HK-2 (cell line): ENCODE measurements at regions not wholly inside any gene's neighbourhood (a gene's known extent, or its start where the extent isn't known, plus 50 kb on each side); places are given as distances from the start of the nearest gene placed in this dataset.
A peak's percentile ranks its signal among the peaks of the same experiment; 100 is the strongest.

ENCODE experiments used
- DNase-seq: peaks from one replicate; pipeline ENCODE4 v3.0.0-alpha.2; 2018; ENCODE audit not compliant: unreplicated experiment

DNA sequence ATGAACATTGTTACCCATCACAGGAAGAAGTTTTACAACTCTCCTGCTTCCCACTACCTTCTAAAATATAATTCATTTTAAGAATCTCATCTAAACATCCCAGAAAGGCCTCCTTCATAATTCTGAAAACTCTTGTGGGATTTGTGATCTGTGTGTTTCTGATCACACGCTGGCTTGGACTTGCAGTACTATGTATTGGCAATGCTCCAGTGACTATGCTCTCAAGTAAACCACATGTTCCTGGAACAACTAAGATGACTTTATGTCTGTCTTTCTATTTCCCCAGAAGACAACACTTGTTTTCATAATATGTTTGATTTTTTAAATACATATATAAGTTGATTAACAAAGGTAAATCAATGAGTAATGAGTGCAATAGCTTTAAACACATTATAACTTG, 376.6 kb upstream of the NETO1 start:
- DNase-seq = no peak

DNA sequence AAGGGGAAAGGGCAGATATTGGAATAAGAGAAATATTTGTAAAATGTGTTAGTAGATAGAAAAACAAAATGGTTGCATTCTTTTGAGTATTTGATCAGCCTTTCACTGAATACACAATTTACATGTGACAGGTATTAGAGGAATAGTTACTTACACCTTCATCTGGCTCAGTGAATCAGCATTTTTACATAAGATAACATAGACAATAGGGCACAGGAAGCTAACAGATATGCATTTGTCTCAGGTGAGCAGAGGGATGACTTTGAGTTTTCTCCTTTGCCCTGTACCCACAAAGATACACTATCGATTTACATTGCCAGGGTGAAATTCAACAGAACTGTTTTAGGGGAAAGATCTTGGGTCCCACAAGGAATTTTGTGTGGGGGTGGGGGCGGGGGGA, 373.1 kb upstream of the NETO1 start:
- DNase-seq = no peak

DNA sequence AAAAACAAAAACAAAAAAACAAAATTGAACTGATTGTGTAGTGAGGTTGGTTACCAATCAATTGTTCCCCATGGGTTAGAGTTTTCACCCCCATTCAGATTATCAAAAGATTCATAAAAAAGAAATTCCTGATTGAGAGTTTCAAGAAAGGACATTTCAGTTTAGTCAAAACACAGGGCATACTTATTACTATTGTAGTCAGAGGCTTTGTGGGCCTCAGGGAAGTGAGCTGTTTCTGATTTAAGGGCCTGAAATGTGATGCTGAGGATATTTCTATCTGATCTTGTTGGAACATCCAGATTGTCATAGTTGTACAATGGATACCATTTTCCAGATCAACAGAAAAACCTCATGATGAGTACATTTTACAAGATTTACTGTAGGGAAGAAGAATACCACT, 368.1 kb upstream of the NETO1 start:
- DNase-seq = no peak

DNA sequence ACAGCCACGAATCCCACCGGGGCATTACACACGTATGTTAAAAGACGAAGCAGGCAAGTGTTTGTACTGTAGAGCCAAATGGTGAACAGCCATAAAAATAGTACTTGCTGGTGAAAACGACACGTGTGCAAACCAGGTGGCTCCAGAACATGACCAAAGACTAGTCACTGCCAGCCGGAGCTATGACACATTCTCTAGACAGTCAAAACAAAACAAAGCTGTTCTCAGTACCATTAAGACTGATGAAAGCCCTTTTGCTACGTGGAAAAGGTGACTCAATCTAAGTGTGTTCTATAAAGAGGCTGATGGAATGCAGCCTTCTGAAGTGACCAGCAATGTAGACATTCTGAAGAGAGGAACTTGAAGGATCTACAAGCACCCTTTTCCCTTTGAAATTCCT, 367.7 kb upstream of the NETO1 start:
- peak; percentile 48 for DNase-seq

DNA sequence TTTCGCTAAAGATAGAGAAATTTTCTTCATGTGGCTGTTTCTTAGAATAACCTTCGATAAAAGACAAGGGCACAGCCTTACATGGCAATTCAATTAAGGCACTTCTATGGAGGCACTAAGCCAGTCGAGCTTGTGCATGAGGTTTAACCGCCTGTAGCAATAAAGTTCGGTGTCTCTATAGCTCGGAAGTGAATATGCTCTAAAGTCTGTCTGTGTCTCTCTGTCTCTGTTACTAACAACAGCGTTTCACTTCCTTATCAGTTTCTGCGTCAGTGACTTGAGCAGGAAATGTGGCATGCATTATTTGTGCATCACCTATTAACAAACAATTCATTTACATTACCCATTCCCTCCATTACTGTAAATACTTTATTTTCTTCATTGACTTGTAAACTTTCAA, 365.1 kb upstream of the NETO1 start:
- no peak for DNase-seq

DNA sequence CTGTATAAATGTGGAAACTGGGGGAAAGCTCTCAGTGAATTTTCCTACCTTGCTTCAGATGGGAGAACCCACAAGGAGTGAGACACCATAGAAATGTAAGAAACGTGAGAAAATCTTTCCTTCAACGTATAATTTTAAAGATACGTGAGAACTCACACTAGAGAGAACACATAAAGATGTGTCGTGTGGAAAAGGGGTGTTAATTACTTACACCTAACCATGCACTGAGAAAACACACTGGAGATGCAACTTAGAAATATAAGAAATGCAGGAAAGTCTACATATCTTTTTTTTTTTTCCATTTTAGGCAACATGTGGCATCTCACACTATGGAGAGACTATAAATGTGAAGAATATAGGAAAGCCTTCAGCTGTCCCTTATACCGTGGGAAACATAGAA, 352.9 kb upstream of the NETO1 start:
- no peak for DNase-seq

DNA sequence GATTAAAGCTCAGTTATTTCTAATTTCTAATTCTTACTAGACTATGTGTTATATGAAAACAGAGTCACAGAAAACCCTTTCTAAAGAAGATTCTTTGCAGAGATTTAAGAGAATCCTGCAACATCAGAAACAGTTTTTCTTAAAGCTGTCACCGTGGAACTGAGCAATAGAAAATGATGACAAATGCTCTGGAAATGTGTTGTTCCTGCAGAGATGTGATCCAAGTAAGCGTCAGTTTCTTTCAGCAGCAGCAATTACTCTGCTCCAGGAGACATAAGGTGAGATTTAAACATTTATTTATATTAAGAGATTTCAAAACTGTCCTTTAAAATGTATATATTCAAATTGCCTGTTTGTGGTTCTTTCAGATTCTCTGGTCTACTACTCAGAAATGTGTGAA, 350.5 kb upstream of the NETO1 start:
- DNase-seq = no peak

DNA sequence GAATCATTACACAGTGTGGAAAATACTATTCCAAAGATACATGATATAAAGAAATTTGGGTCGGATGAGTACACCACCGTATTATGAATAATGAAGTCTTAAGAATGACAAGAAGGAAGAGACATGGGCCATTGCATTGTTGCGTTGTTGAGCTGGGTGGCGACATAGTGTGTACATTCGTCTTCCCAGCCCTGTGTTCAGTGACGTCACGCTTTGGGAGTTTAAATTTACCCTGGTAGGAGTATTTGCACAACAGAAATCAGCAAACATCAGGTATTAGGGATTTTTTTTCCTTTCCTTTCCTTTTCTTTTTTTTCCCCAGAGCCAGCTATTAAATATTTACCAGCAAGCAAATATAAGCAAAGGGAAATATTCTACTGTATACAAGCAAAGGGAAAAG, 347.2 kb upstream of the NETO1 start:
- no peak for DNase-seq

DNA sequence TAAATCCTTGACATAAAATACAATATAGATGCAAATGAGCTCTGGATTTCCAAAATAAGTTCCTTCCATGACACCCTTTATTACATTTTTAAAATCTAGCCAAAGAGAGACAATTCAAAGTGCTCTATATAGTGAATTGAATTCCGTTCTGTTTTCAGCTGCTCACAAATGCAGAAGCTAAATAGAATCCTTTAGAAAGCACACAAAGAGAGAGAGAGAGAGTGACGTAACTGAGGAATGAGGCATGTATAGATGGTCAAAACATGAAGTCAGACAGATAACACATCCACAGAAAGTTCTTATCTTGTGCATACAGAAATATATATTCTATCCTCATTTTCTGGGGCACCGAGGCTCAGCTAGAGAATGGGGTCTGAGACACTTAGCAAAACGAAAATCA, 344.7 kb upstream of the NETO1 start:
- DNase-seq = no peak

DNA sequence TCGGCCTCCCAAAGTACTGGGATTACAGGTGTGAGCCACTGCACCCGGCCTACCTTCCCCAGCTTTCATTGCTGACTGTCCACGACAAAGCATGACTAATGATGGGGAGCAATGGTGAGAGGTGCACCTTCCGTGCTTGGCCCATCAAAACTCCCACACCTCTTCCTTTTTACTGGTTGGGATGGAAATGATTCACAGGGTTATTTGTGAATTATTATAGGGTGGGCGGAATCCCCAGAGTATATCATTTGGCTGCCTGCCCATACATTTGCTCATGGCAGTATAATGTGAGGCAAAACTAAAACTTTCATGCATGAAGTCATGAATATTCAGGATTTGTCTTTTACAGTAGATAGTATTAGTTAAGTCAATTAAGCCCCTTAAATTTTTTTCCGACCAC, 334.2 kb upstream of the NETO1 start:
- DNase-seq = no peak

DNA sequence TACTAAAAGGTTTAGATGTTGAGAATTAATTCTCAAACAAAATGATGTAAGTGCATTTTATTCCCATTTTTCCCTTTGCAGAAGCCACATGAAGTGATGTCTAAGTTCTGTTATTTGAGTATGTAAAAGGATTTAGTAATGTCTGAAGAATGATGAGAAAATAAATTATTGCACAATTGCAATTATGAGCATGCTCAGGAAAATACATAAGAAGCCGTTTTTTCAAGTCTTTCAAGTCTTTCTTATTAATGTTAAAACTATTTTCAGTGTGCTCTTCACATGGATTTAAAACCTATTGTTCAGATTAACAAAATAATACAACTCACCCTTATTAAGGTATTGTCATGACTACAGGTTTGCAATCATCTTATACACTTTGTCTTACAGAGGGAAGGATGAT, 331.4 kb upstream of the NETO1 start:
- no peak for DNase-seq

DNA sequence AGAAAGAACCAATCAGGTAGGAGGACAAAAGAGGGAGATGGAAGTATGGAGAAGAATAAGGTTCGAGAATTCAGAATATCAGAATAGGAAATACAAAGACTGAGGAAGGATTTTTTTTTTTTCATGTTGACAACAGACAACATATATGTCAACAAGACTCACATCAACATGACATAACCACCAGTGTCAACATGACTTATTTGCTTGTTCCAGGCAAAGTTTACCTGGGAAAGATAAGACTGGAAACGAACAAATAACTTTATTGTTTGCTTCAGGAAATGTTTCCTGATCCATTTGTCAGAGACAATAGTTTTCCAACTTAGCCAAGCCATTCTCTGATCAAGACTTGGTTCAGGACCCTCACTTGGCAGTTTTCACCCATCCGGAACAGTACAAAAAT, 321.9 kb upstream of the NETO1 start:
- DNase-seq = no peak

DNA sequence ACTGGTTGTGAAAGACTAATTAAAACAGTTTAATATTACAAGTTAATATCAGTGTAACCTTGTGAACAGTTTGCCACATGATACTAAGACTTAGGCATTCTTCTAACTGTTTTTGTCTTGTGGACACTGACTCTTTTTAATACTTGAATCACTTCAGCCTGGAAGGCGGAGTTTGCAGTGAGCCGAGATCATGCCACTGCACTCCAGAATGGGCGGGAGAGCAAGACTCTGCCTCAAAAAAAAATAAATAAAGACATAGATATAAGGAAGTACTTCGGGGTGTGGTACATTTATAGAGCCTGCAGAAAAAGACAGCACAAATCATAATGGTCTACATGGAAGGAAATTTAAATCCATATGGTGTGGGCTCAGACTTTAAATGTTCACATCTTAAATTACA, 300.4 kb upstream of the NETO1 start:
- no peak for DNase-seq

DNA sequence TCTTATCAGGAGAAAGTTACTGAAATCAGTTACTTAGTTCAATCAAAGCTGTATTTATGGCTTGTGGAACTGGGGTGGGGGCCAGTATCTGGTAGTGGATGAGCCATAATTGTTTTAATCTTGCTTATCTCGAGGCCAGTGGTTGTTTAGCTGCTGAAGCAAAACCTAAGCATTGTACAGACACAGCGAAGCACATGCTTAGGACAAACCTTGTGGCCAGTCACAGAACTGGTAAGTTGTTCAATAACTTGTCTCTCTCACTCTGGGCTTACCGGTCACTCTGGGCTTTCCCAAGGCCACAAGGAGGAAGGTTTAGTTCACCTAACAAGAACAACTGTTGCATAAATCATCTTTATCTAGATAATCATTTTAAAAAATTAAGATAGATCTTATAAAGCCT, 296.6 kb upstream of the NETO1 start:
- DNase-seq = no peak

DNA sequence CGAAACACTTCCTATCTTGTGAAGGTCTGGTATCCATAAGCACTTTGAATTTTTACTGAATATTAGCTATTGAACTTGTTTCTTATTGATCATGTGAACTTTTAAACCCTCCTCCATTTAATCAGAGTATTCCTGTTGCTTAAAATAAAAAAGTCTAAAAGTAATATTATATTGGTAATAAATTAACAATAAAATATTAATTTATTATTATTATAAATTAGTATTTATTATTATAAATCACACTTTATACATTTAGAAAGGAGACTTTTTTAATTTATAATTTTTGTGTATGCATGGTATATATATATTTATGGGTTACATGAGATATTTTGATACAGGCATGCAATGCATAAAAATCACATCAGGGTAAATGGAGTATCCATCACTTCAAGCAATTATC, 295.4 kb upstream of the NETO1 start:
- no peak for DNase-seq

DNA sequence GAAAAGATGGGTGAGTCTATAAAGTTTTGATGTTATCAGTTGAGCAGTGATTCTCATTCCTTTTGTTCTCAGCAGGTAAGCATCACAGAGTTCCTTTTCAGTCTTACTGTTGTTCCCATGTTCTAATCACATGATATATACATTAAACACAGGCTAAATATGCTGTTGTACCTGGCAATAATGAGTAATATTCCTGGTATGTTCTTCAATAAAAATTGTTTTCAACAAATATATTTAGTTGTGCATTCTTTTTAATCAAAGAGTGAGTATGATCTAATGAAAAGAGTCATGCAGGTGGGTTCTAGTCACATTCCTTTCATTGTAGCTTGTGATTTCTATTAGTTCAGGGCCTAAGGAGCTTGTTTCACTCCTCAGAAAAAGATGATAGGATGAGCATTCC, 288.3 kb upstream of the NETO1 start:
- DNase-seq = no peak

DNA sequence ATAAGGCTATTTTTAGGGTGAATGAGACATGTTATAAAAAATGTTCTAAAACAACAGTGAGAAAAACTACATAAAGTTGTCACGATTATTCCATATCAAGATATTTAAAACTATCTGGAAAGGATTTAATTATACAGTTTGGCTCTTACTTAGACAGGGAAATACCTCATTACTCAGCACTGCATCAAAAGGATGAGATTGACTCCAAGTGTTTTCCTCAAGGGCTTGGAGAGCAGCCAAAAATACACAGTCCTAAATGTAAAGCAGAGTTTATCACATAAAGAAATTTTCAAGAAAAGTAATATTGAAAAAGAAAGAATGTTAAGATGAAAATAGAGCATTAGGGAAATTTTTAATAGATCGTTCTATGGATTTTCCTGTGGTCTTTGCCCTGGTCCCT, 285.5 kb upstream of the NETO1 start:
- no peak for DNase-seq

DNA sequence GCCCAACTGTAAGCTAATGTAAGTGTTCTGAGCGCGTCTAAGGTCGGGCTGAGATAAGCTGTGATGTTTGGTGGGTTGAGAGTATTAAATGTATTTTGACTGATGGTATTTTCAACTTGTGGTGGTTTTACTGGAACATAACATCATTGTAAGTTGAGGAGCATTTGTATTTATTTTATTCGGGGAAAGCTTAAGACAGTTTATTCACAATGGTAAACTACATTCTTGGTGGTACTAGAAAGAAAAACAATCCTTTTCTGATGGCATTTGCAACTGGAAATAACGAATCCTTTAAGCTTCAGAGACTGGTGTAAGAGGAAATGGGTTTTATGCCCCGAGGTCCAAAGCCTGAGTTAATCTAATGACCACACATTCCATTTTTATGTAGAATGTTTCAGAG, 283.3 kb upstream of the NETO1 start:
- DNase-seq = no peak

DNA sequence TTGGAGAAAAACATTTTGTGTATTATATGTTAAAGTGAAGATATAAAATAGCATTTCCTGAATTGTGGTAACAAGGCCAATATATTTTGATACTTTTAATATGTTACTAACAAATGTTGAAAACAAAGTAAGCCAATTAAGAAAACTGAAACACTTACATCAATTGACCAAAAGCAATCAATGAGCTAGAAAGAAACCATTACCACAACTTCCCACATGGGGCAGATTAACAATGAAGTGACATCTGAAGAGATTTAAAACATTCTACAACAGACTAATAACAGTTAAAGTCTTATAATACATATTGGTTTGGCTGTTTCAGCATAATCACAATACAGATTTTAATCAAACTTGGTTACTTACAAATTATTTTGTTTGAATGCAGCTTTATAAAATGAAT, 282.4 kb upstream of the NETO1 start:
- DNase-seq = no peak

DNA sequence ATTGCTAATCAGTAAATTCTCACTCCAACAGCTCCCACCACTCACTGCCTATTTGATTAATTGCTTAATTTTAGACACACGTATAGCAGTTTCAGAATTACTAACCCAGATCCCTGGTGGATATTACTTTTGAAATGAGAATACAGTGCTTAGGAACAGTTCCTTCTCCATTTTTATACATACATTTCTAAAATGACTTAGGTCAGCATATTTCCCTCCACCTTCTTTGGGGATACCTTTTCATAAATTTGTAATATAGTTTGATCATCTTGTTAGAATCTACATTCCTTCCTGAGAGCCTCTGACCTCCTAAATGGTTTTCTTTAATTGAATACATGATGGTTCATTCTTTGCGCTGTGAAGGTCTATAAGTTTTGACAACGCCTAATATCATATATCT, 279.8 kb upstream of the NETO1 start:
- DNase-seq = no peak

DNA sequence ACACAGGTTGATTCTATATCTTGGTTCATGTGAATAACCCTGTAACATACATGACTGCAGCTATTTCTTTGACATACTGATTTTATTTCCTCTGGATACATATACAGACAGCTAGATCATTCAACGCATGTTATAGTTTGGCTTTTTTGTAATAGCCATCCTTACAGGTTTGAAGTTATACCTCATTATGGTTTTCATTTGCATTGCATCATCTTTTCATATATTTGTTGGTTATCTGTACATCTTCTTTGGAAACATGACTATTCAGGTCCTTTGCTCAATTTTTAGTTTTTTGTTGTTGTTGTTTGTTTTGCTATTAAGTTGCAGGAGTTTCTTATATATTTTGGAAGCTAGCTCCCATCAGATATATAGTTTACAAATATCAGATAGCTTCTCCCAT, 276.2 kb upstream of the NETO1 start:
- DNase-seq = no peak

DNA sequence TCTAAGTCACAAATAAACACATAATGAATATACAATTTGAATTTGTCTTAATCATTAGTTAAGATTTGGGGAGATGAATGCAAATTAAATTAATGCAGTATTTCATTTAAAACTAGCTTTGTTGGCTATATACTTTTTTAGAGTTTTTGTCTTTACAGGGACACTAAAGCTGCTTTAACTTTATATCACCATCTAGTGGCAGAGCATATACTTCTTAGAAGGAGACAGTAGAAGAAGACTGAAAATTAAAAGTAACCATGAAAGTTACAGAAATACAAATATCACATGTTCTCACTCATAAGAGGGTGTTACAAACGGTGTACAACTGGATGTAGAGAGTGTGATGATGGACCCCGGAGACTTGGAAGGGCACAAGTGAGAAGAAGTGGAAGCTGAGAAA, 268.3 kb upstream of the NETO1 start:
- no peak for DNase-seq

DNA sequence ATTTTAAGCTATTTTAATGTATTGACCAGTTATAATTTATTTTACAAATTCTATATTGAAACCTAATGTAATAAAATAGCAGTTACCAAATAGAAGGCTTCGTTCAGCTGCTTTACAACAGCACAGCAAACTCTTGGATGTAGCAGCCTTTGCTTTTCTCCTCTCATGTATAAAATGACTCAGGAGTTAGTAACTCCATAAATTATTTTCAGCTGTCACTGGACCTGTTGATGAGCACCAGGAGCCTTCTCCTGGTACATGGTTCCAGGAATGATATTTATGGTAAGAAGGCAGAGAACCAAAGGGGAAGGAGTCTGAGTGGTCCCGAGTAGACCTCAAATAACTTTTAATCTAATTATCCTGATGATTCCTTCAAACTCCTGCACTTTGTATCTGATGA, 256.4 kb upstream of the NETO1 start:
- DNase-seq = no peak

DNA sequence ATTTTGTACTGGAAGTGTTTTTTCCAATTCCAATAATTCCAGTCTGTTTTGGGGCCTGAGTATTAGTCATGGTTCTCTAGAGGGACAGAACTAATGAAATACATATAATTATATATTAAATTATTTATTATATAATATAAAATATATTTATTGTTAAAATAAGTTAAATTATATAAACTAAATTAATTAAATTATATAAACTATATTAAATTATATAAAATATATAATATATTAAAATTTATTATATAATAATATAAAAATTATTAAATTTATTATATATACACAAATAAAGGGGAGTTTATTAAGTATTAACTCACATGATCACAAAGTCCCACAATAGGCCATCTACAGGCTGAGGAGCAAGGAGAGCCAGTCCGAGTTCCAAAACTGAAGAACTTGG, 253.4 kb upstream of the NETO1 start:
- DNase-seq = no peak

DNA sequence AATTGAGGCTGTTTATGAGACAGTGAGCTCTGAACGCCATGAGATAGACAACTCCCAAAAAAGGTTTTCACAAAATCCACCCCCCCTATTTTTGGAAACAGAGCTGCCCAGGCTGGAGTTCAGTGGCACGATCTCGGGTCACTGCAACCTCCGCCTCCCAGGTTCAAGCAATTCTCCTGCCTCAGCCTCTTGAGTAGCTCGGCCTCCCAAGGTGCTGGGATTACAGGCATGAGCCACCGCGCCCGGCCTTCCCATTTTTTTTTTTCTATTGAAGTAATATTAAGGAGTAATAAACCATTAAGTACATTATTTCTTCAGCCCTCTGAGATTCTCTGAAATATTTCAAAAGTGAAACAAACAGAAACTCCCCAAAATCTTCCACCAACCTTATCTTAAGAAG, 252.8 kb upstream of the NETO1 start:
- no peak for DNase-seq
